A549 (cell line): ENCODE measurements at regions not wholly inside any gene's neighbourhood (a gene's known extent, or its start where the extent isn't known, plus 50 kb on each side); places are given as distances from the start of the nearest gene placed in this dataset.

Experiments used
- BHLHE40 ChIP-seq: IDR thresholded peaks from 2 replicates; pipeline ENCODE4 v1.6.1; 2012; ENCODE audit warnings: low read depth, low read length, inconsistent platforms
- CTCF ChIP-seq: fragments of >200 bp; sonication (Bioruptor Twin); formaldehyde crosslinking; IDR thresholded peaks from 3 replicates; pipeline ENCODE4 v1.5.1; 2016
- EP300 ChIP-seq, 2 experiments: fragments of >200 bp; sonication (Bioruptor Twin); formaldehyde crosslinking; IDR thresholded peaks; 2 replicates in 1 of 2; 3 replicates in 1 of 2; pipeline ENCODE4 v1.6.1; 2016 to 2017
- HDAC2 ChIP-seq: fragments of 200-600 bp; sonication (generic); IDR thresholded peaks from 2 replicates; pipeline ENCODE4 v1.6.1; 2016
- JUN ChIP-seq, 2 experiments: fragments of >200 bp; sonication (Bioruptor Twin); formaldehyde crosslinking; IDR thresholded peaks; 2 replicates in 1 of 2; 3 replicates in 1 of 2; pipeline ENCODE4 v1.6.1; 2016 to 2017
- NR3C1 ChIP-seq: fragments of >200 bp; sonication (Bioruptor Twin); formaldehyde crosslinking; IDR thresholded peaks from 3 replicates; pipeline ENCODE4 v1.6.1; 2017
- TFCP2L1 ChIP-seq: fragments of 250-450 bp; sonication (Bioruptor Pico); IDR thresholded peaks from 2 replicates; pipeline ENCODE4 v1.5.0; 2021; ENCODE audit warnings: mild to moderate bottlenecking
- ZC3H11A ChIP-seq: fragments of 450-650 bp; IDR thresholded peaks from 2 replicates; pipeline ENCODE4 v1.6.1; 2014; ENCODE audit warnings: antibody characterized with exemption, mild to moderate bottlenecking

DNA sequence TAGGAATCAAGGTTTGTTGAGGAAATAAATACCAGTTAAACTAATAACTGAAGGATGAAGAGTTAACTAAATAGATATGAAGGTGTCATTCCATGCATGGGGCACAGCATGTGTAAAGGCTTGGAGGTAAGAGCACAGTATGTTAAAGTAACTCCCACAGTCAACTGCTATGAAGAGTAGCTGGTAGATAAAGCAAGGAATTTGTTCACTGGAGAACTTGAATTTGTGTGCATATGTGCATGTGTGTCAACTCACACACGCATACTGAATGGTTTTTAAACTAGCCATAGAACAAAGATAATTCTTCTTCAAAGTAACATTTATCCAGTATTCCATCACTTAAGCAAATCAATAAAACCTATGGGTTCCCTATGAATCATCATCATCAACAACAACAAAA lies 135.9 kb downstream of the FAM76B start:
- TF ChIP-seq TFCP2L1 (CRISPR knock-in tag) (no peak), JUN (IDR thresholded peaks at IDR 0.05) (no peak), CTCF (no peak), BHLHE40 (no peak), ZC3H11A (no peak), EP300 (IDR thresholded peaks at IDR 0.05) (no peak), NR3C1 (no peak), HDAC2 (no peak)
